HG03439 (cell line): ENCODE measurements at regions not wholly inside any gene's neighbourhood (a gene's known extent, or its start where the extent isn't known, plus 50 kb on each side); places are given as distances from the start of the nearest gene placed in this dataset.

ENCODE experiments used
- ATAC-seq: cut with Tn5 transposase; IDR thresholded peaks from one replicate; pipeline ENCODE4 v1.9.1; 2021; ENCODE audit warnings: mild to moderate bottlenecking, moderate library complexity; ENCODE audit not compliant: unreplicated experiment

DNA sequence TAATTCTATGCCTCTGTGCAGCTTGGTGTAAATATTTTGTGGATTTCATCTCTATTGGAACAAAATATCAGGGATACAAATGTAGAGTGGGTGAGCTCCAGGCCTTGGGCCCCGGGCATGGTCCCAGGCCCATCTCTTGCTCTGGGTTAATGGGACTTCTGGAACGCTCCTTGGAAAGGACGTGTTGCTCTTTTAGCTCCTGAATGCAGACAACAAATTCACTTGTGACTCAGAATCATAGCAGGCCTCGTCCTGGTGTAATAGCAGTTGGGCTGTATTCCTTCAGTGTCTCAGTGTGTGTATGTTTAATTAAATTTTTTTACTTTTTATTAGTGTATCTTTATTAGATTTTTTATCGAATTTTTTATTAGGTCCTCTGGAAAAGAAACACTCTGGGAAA is 266.7 kb upstream of the C2CD4B start:
- ATAC-seq = no peak

DNA sequence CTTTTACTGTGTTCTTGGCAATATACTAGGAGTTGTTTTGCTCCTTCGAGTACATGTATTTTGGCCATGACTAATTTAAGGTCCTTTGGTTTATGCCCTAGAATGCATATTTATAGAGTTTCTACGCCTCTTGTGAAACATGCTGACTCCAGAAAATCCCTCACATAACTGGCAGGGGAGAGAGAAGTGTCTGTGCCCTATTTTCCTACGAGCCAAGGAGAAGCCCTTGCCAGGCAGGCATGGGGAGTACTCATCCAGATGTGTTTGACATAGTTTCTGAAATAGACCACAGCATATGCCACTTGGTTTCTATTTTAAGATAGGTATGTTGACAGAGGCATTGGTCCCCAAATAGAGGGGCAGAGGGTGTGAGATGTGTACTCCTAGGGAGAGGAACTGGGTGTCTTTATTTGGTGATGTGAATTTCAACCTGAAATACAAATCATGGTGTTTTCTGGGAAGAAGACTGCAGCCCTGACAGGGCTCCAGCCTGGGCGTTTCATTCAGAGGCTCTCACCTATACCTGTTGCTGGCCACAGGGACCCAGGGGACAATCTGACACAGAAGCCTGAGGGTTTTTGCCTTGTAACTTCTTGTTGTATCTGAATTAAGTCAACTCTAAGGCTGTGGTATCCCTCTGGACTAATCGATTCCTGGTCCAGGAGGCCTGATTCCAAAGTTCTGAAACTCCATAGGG is 267.8 kb upstream of the C2CD4B start:
- ATAC-seq = no peak

DNA sequence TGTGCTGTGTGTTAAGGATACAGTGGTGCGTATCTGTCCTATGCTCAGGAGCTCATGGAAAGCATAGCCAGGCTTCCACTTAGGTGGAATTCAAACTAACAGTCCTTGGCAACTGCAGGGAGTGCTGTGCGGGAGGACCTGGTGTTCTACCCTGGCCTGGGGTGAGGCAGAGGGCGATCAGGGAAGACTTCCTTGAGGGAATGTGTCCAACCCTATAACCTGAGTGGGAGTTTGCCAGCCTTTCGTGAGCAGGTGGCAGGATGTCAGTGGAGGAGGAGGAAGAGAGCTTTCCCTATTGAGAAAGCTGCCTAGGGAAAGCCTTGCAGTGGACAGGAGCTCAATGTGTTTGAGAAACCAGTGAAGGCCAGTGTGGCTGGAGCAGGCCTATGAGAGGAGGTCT is 271.1 kb upstream of the C2CD4B start:
- ATAC-seq = no peak

DNA sequence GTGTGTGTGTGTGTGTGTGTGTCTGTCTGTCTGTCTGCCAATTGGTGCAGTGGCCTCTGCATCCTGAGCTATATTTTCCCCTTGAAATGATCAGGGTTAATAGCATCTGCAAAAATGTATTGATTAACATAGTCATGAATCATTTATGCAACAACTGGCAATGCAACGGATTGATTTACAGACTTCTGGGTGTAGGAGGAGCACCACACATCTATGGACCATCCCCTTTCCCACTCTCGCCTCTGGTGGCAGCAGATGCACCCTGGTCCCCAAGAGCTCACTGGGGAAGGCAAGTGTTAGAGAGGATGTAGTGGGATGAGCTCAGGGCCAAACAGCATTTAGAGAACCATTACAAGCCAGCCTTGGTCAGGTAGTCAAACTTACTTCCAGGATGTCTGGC is 272.7 kb upstream of the C2CD4B start:
- ATAC-seq = no peak

DNA sequence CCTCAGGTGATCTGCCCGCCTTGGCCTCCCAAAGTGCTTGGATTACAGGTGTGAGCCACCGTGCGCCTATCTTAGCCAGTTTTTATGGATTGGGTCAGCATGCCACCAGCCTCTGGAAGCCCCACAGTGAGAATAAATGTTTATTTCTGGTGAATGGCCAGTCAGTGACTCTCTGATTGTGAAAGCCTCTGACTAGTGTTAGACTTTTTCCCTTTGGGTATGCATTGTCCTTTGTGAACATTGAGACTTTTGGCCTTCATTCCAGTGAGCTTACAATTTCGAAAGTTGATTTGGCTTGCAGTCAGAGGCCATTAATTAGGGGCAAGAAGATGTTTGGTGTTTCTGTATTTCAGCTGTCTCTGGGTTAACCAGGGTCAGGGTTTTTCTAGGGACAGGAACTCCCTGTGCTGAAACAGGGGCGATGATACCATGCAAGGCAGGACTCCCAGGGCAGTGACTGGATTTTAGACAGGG is 274.5 kb upstream of the C2CD4B start:
- ATAC-seq = no peak

DNA sequence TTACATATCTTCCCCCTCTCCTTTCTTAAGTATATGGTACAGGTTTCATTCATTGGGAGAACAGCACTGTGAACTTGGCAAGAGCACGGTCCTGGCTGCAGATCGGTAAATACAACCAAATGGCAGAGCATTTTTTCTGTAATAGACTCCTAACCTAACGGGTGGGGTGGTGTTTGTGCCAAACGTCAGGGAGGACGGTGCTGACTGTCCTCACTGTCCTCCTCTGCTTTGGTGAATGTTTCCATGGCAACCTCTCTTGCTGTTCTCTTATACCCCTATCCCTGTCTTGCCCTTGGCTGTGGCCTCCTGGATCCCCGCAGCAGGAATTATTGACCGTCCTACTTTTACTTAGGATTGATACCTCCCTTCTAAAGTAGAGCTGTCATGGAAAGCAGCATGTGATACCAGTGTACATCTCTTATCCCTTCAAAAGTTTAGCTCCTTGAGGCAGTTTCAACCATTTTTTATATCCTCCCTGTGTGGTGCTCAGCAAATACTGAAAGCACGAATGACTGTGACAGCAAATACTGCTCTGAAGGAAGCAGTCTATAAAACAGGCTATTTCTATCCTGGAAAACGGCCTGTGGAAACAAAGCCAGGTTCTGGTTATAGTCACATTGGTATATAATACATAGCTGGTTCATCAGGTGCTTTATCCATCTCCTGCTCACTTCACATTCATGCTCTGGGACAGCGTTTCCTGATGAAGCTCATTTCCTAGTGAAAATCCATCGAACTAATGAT is 275.4 kb upstream of the C2CD4B start:
- ATAC-seq = no peak

DNA sequence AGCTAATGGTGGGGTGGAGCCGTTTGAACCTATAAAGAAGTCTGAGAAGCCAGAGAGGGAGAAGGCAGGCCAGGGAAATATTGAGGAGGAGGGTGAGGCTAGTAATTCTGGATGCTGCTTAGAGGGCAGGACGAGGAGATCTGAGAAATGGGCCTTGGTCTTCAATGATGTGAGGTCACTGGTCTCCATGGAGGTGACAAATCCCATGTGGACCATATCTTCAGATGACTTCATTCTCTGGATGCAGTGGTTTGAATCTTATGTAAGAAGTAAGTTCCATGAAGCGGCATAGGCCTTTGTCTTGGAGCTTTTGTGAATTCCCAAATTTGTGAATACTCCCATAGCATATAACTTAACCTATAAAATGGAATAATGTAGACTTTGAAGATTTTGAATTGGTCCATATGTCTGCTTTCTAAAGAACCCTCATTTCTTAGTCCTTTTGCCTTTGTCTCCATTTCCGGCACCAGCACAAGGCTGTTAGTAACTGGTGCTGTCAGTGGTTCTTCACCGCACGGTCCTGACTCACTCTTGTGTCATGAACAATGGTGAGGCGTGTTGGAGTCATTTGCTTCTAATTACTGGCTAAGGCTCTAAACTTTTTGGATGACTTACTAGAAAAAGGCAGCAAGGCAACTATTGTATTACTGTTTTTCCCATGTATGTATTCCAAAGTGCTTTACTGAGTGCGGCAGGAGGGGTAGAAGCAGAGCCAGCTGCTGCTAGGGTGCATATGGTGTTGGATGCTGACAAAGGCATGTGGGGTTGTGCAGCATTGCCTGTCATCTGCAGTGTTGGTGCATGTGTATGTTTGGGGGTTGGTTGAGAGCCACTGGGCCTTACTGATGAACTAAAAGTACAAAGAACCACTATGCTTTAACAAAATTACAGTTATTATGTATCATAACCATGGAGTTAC is 279.3 kb upstream of the C2CD4B start:
- ATAC-seq = no peak

DNA sequence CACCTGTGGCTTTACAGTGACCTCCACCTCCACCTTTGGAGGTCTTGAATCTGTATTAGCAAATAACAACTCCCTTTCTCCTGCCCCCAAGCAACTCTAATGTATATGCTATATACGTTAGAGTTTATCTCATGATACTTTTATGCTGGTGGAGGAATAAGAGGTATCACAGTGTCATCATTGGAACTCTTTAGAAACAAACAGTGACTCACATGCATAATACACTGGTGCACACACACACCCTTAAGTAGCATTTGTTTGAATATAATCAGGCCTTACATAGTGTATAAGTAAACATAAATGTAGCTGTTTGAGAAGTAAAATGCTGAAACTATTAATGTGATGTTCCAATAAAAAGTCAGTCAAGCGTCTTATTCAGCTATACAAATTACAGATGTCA is 280.2 kb upstream of the C2CD4B start:
- no peak for ATAC-seq

DNA sequence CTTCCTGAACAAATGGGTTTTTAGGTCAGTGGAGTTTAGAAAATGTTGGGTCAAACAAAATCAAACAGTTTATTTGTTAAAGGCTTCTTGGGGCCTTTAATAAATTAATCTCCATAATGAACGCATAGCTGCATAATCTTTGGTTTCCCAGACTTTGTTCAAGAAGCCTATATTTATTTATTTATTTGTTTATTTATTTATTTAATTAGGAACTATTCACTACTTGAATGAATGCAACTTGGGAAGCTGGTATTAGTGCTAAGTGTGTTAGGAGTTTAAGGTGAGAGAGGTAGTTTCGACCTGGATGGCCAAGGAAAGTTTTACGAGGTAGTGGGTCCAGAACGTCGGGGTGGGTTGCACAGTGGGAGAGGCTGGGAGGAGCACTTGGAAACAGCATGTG is 281.9 kb upstream of the C2CD4B start:
- no peak for ATAC-seq

DNA sequence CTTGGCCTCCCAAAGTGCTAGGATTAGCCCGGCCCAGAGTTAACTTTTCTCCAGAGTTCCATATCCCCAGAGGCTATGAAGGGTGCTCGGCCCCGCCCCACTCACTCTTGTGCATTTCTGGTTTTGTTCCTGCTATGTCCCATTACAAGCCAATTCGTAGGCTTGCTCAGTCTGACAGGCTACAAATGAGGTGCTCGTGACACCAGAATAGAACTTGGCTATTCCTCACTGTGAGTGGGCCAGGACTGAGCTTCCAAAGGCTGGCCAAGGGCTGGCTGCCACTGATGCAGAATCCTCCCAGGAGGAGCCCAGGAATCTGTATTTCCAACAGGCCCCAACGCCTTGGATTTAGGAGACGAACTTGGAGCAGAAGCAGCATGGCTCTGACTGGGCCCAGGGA is 282.7 kb upstream of the C2CD4B start:
- no peak for ATAC-seq

DNA sequence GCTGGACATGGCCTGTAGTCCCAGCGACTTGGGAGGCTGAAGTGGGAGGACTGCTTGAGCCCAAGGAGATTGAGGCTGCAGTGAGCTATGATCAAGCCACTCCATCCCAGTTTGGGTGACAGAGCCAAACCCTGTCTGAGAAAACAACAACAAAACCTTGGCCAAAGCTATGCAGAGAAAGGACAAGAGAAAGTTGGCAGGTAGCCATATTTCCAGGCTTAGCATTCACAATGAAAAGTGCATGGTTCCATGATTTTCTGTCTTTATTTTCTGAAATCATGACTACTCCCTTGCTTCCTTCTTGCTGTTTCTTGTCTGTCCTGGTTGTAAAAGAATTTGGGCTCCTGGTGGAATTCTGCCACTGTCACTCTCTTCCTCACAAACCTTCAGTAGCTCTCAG is 284.6 kb upstream of the C2CD4B start:
- no peak for ATAC-seq

DNA sequence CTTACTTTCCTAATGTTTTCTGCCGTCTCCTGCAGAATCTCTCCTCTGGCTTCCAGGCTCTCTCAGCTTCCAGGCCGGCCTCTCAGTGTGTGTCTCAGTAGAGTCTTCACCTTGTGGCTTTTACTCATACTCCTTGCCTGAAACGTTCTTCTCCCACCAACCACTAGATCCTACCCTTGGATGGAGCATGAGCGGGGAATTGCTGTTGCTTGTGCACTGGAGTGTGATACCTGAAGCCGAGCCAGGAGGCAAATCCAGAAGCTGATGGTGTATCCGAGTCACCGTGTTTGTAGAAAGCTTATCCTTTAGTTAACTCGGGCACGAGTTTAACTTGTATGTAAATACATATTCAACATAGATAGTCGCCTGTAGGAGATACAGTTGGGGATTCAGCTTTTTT is 285.0 kb upstream of the C2CD4B start:
- no peak for ATAC-seq

DNA sequence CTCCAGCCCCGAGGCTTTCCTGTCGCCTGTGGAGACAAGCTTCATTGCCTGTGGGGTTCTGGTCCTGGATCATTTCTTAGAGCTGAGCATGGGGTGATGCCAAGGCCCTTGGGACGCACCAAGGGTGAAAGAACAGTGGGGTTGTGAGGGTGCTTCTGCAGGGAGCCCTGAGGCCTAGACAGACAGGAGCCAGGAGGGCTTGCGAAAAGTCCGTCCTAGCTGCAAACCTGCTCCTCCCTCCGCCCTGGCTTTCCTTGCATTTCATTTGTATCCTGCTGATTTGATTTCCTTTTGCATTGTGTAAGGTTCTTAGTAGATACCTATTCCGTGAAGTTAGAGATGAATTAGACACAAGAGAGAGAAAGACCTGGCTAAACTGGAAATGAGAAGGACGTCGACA is 286.9 kb upstream of the C2CD4B start:
- no peak for ATAC-seq

DNA sequence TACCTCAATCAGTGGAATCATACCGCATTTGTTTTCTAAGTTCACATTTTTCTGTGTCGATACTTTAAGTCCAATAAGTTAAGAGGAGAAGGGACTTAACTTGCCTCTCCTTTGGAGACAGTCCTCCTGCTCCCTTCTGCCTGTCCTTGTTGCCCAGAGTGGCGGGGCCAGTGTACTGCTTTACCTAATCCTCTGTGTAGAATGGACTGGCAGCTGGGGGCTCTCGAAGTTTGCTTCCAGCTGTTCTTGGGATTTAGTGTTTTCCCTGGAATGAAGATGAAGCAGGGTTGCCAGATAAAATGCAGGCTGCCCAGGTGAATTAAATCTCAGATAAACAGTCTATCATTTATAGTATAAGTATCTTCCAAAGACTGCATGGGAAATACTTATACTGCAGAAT is 287.6 kb upstream of the C2CD4B start:
- ATAC-seq = no peak

DNA sequence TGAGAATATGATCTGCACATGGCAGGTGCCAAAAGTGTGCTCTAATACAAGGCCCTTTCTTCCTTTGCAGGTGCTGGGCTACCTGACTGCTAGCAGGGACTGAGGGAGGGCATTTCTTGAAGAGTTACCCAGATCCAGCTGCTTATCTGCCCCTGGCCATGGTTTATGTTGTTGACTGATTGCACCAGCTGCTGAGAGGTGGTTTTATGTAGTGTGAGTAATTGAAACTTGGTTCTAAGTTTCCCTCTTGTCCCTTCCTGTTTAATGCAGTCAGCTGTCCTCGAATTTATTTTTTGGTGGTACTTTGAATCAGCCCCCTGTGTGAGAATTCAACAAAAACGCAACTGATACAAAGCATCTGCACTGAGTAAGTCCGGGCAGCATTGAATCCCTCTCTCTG is 288.3 kb upstream of the C2CD4B start:
- ATAC-seq = no peak

DNA sequence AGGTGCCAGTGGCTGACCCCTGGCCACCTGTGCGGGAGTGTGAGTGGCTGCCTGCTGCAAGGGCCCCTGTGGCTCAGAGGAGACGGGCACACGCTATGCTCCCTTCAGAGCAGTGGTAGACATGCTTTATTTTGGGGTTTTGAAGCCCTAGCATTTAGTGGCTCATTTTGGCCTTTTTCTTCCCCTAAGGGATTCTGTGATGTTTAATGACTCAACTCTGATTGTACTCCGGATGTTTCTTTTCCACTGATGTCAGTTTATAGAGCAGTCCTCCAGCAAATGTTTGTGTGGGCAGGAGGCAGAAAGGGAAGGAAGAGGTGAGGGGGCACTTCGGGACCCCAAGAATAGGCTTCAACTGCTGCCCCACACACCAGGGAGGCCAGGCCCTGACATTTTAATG is 288.9 kb upstream of the C2CD4B start:
- ATAC-seq = no peak

DNA sequence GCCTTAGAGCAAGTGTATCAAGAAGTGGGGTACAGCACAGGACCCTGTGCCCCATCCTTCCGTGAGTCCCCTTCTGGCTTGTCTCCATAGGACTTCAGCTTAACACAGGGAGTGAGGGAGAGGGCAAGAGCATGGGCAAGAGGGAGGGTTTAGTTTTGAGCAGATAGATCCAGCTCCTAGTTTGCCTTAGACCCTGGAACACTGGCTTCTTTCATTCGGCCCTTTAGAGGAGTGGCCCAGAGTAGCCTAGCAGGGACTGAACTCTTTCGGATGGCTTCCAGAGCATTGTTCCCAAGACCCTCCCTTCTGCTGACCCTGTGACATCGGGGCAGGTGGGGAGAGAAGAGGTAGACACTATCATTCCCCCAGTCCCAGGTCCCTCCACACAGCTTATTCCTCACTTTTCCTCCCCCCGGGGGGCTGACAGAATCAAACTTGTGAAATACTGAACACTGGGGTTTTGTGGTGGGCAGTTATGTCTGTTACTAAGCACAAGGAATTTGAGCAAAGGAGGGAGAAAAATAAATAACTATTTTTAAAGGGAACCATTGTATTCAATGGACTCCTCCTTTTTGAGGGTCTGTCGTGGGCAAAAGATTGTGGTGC is 289.6 kb upstream of the C2CD4B start:
- ATAC-seq = no peak

DNA sequence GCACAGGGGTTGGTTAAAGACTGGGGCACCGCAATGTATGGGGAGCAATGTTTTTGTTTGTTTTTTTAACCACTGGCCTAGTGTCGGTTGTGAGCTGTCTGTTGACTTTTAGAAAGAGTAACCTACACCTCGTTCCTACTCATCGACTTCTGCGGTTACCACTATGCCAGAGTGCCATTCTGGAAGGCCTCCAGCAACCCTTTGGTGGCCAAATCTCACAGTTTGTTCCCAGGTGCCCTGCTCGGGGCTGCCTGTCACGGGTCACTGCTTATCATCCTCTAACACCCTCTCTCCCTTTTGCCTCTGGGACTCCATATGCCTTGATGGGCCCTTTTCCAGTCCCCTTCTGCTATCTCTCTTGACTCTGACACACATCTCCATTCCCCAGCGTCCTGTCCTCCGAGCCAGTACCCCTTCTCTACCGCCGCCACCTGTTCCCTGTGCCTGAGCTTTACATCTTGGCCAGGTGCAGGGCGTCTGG is 290.4 kb upstream of the C2CD4B start:
- no peak for ATAC-seq

DNA sequence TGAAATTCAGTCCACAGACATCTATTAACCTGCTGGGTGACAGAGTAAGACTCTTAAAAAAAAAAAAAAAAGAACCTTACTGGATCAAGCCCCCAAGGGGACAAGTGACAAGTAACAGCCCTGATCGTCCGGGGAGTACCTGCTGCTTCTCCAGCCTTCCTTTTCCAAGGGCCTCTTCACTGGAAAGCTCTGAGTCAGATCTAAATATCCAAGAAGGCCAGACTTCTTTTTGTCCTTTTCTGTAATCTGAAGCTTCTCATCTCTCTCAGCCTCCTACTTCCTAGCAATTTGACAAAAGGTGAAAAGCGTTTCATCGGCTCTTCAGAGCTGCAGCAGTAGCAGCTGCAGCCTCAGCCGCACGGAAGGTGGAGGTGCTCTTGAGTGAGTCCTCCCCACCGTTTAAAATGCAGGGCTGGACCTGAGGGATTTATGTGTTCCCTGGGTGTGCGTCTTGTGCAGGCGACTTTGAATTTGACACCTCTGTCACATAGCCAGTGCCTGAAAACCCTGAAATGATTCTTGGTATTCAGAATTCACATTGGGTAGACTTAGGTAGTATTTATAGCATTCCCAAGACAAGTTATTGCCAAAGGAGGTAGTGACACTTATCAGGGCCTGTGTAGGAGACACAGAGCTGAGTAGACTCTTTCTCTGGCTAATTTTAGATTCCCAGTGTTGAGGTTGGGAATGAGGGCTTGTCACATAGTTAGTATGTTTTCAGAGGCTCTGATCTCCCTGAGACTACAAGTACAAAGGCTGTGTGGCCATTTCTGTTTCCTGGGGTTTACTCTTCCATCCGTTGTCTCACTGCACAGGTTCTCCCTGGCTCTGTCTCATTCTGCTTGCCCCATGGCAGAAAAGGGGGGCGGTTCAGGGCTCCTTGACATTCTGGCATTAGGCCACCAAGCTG is 291.2 kb upstream of the C2CD4B start:
- no peak for ATAC-seq

DNA sequence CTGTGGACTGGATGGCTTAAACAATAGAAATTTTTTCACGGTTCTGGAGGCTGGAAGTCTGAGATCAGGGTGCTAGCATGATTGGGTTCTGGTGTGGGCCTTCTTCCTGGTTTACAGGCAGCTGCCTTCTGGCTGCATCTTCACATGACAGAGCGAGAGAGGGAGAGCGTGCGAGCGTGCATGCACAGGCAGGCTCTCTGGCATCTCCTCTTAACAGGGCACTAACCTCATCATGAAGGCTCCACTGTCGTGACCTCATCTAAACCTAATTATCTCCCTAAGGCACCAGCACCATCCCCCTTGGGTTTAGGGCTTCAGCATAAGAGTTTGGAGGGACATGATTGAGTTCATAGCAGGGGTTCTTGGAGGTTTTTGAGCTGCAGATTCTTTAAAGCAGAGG is 292.0 kb upstream of the C2CD4B start:
- ATAC-seq = no peak
